GM12872 (cell line): ENCODE measurements at regions not wholly inside any gene's neighbourhood (a gene's known extent, or its start where the extent isn't known, plus 50 kb on each side); places are given as distances from the start of the nearest gene placed in this dataset.

ENCODE experiments used
- TF ChIP-seq, protein P1 (sequence below): IDR thresholded peaks from 3 replicates; pipeline ENCODE4 v1.5.1; 2011; ENCODE audit warnings: low read depth, mild to moderate bottlenecking, low read length, moderate library complexity; ENCODE audit not compliant: insufficient read depth

GRCh38 chr2:17181051-17181752 lies 337.0 kb downstream of the RAD51AP2 start:
- TF ChIP-seq, protein P1, sequence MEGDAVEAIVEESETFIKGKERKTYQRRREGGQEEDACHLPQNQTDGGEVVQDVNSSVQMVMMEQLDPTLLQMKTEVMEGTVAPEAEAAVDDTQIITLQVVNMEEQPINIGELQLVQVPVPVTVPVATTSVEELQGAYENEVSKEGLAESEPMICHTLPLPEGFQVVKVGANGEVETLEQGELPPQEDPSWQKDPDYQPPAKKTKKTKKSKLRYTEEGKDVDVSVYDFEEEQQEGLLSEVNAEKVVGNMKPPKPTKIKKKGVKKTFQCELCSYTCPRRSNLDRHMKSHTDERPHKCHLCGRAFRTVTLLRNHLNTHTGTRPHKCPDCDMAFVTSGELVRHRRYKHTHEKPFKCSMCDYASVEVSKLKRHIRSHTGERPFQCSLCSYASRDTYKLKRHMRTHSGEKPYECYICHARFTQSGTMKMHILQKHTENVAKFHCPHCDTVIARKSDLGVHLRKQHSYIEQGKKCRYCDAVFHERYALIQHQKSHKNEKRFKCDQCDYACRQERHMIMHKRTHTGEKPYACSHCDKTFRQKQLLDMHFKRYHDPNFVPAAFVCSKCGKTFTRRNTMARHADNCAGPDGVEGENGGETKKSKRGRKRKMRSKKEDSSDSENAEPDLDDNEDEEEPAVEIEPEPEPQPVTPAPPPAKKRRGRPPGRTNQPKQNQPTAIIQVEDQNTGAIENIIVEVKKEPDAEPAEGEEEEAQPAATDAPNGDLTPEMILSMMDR: no peak

- TF ChIP-seq, protein P1: no peak
Observed at GRCh38 chr2:17179145-17179808, 339.0 kb downstream of the RAD51AP2 start.

DNA sequence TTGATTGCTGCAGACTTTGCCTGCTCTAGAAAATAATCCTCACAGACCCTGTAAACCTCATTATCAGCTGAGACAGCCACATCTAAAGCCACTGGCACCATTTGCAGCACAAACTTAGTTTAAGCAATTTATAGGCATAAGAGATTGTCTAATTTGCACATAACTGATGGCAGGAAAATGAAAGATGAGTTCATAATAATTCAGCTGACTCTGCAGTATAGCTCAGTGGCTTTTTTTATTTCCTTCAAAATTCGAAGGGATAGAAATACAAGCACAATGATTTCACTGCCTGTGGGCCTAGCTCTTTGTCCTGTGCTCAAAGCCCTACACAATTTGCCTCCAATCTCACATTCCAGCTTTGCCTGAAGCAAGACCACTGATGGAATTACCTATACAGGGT lies 341.2 kb downstream of the RAD51AP2 start:
- TF ChIP-seq, protein P1: no peak

DNA sequence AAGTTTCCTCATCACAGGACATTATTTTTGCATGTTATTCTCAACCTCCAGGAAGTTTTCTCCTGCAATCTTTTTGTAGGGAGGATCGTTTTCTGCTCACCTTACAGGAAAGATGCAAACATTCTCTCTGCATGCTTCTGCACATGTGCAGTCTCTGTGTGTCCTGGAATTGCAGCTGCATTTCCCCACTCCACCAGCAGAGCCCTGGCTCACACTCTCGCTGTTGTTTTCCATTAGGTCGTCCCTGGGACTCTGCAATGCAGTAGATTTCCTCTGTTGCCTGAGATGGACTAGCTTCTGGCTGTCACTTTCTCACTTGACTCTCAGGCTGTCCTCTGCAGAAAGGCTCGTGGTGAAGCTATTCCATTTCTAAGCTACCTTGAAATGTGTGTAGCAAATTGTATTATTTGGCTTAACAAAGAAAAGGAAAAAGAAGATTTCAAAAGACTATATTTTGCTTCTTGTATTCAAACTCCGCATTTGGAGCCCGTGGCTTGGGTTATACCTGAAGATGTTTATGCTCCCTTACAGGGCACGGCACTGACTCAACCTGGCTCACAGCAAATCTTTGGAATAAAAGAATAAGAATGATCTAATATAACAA lies 346.7 kb downstream of the RAD51AP2 start:
- TF ChIP-seq, protein P1: peak; percentile 72

GRCh38 chr2:17166506-17166905 lies 351.7 kb downstream of the RAD51AP2 start:
- TF ChIP-seq, protein P1: no peak

- TF ChIP-seq, protein P1: no peak
Observed at GRCh38 chr2:17164550-17164949, 353.7 kb downstream of the RAD51AP2 start.

- TF ChIP-seq, protein P1: no peak
Observed at GRCh38 chr2:17163638-17164037, 354.6 kb downstream of the RAD51AP2 start.
